ENCODE measurements at regions not wholly inside any gene's neighbourhood (a gene's known extent, or its start where the extent isn't known, plus 50 kb on each side); places are given as distances from the start of the nearest gene placed in this dataset.

DNA sequence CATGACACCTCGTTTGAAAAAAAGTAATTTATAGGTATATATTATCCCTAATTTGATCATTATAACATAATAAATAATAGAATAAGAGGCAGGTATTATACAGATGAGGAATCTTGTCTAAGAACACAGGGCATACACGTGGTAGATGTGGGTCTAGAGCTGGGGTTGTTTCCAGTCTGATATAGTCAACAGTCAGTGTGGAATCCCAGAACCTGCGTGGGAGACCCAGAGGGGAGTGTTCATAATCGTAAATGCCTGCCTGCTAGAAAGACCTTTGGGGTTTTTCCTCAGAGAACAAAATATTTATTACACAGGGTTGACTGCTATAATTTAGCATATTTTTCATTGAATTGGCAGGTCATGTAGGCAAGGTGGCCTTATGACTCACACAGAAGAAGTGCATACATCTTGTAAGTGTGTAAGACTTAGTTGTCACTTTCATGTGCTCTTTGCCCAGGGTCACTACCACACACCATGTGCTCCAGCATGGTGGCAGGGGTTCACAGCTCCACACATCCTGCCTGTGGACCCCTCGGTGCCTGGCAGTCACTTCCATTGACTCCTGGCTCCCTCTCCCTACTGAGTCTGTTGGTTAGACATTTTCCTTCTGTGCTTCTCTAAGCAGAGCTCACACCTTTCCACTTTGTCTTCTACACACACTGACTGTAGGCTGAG, 94.9 kb upstream of the IKZF1 start:
- Histone ChIP-seq H3K4me3 (ENCODE audit: low read length) (no peak overlapping the region), H3K27me3 (ENCODE audit: insufficient read depth, low read length, poor library complexity, severe bottlenecking) (no peaks in the 10 kb centered on the region), H3K4me1 (ENCODE audit: insufficient read depth, low read length) (peaks cover 89% of the 10 kb centered on the region), H3K27ac (ENCODE audit: low read depth, low read length) (no peak overlapping the region), H3K9me3 (ENCODE audit: low read length) (no peaks in the 10 kb centered on the region), H3K36me3 (ENCODE audit: insufficient read depth, low read length) (no peaks in the 10 kb centered on the region)
- peak overlapping the region in 4 of 7 donors; percentile 23 to 42 (median 28) for H3K4me3 Mint-ChIP-seq
- DNase-seq: no peak
- peak overlapping the region in 7 of 8 donors; percentile 9 to 87 (median 71) for H3K27ac Mint-ChIP-seq
- H3K27me3 Mint-ChIP-seq: no peaks in the 10 kb centered on the region
- no peaks in the 10 kb centered on the region for H3K9me3 Mint-ChIP-seq
- no peaks in the 10 kb centered on the region for H3K36me3 Mint-ChIP-seq
- ChIA-PET POLR2A (interaction anchor here (0.6 kb wide), 1 partner anchor 124 kb away, joined by 3 read pairs; no protein-coding TSS in a partner anchor), CTCF (interaction anchor here (1.0 to 4.8 kb wide), 5 partner anchors 18 to 207 kb away, joined by 3 to 62 read pairs (median 4); no protein-coding TSS in a partner anchor)
- H3K4me1 Mint-ChIP-seq: peaks cover 80 to 96% (median 94%) of the 10 kb centered on the region in 3 donors

DNA sequence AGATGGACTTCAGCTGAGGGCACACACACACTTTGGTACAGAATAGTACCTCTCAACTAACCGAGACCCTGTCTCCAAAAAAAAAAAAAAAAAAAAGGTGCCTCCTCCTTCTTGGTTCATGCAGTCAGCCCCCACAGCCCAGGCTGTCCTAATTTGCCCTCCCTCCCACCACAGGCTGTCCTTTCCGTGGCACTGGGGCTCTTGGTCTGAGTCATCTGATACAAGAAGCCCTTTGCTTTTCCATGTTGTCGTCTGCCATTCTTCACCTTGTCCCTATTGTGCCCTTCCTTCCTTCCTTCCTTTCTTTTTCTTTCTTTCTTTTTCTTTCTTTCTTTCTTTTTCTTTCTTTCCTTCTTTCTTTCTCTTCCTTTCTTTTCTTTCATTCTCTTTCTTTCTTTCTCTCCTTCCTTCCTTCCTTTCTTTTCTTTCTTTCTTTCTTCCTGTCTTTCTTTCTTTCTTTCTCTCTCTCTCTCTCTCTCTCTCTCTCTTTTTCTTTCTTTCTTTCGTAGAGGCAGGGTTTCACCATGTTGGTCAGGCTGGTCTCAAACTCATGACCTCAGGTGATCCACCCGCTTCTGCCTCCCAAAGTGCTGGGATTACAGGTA, 96.0 kb upstream of the IKZF1 start:
- no peak for DNase-seq
- Mint-ChIP-seq H3K4me3 (peak overlapping the region in 3 of 7 donors; percentile 15 to 71 (median 55)), H3K27ac (peak overlapping the region; percentile 71 to 94 (median 83)), H3K27me3 (peaks cover 0 to 1% of the 10 kb centered on the region in 2 donors), H3K36me3 (no peaks in the 10 kb centered on the region), H3K4me1 (peaks cover 76 to 93% (median 92%) of the 10 kb centered on the region in 3 donors), H3K9me3 (no peaks in the 10 kb centered on the region)
- no peak overlapping the region for H3K27ac ChIP-seq (ENCODE audit: low read depth, low read length)
- ChIA-PET CTCF (interaction anchor here (3.9 to 4.8 kb wide), 3 partner anchors 60 to 208 kb away, joined by 50 to 62 read pairs (median 54); no protein-coding TSS in a partner anchor), POLR2A (no interaction called here)
- H3K36me3 ChIP-seq (ENCODE audit: insufficient read depth, low read length): no peaks in the 10 kb centered on the region
- H3K4me3 ChIP-seq (ENCODE audit: low read length): no peak overlapping the region
- no peaks in the 10 kb centered on the region for H3K9me3 ChIP-seq (ENCODE audit: low read length)
- H3K4me1 ChIP-seq (ENCODE audit: insufficient read depth, low read length): peaks cover 84% of the 10 kb centered on the region
- H3K27me3 ChIP-seq (ENCODE audit: insufficient read depth, low read length, poor library complexity, severe bottlenecking): no peaks in the 10 kb centered on the region

DNA sequence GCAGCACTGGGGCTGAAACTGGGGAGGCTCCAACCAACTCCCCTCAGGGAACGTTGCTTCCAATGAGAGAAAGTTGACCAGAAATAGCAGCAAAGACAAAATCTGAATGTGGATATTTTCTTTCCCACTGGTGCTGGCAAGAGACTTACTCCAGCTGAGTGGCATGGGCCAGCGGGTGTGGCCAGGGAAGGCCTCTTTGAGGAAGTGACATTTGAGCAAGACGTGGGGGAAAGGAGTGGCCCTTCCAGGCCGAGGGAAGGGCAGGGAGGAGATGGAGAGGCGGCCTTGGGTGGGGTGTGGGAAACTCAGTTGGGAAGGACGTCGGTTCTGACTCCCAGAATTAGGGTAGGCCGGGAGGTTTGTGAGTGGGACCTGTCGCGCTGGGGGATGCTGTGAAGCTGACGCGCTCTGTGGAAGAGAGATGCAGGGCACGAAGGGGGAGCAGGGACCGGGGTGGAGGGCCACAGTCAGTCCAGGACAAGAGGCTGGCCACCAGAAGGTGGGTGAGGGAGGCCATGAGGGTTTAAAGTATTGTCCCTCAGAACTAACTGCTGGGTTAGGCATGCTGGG, 96.7 kb upstream of the IKZF1 start:
- Histone ChIP-seq H3K4me3 (ENCODE audit: low read length) (no peak overlapping the region), H3K27me3 (ENCODE audit: insufficient read depth, low read length, poor library complexity, severe bottlenecking) (no peaks in the 10 kb centered on the region), H3K36me3 (ENCODE audit: insufficient read depth, low read length) (no peaks in the 10 kb centered on the region), H3K9me3 (ENCODE audit: low read length) (no peaks in the 10 kb centered on the region), H3K27ac (ENCODE audit: low read depth, low read length) (no peak overlapping the region), H3K4me1 (ENCODE audit: insufficient read depth, low read length) (peaks cover 77% of the 10 kb centered on the region)
- ChIA-PET CTCF (interaction anchor here (0.7 to 4.8 kb wide), 21 partner anchors 11 to 209 kb away, joined by 3 to 83 read pairs (median 13); partner anchors contain the start of gene IKZF1), POLR2A (interaction anchor here (1.9 to 3.0 kb wide), 4 partner anchors 59 to 111 kb away, joined by 6 to 29 read pairs (median 10); partner anchors contain the start of gene IKZF1)
- peaks cover 0 to 2% of the 10 kb centered on the region in 2 donors for H3K27me3 Mint-ChIP-seq
- H3K9me3 Mint-ChIP-seq: no peaks in the 10 kb centered on the region
- H3K36me3 Mint-ChIP-seq: no peaks in the 10 kb centered on the region
- H3K4me1 Mint-ChIP-seq: peaks cover 69 to 86% (median 85%) of the 10 kb centered on the region in 3 donors
- H3K4me3 Mint-ChIP-seq: peak overlapping the region in 4 of 7 donors; percentile 5 to 70 (median 18)
- no peak for DNase-seq
- H3K27ac Mint-ChIP-seq: peak overlapping the region; percentile 58 to 94 (median 83)

DNA sequence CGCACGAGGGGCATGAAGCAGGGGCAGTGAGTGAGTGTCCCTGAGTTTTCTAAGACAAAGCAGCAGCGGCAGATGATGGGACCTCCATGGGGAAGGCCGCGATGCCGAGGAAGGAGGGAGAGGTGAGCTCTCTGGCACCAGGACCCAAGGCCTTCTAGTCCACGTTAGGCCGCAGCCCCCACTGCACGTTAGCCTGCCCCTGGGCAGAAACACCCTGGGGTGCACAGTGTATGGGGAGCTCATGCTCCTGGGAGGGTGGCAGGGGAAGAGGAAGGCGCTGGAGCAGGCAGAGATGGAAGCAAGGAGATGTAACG, 97.3 kb upstream of the IKZF1 start:
- H3K27ac Mint-ChIP-seq: peak overlapping the region in 7 of 8 donors; percentile 45 to 88 (median 83)
- H3K4me3 Mint-ChIP-seq: peak overlapping the region in 2 of 7 donors; percentile 5 to 35
- peaks cover 0 to 2% of the 10 kb centered on the region in 2 donors for H3K27me3 Mint-ChIP-seq
- H3K4me1 Mint-ChIP-seq: peaks cover 64 to 80% (median 79%) of the 10 kb centered on the region in 3 donors
- Histone ChIP-seq H3K4me1 (ENCODE audit: insufficient read depth, low read length) (peaks cover 72% of the 10 kb centered on the region), H3K27me3 (ENCODE audit: insufficient read depth, low read length, poor library complexity, severe bottlenecking) (no peaks in the 10 kb centered on the region), H3K4me3 (ENCODE audit: low read length) (no peak overlapping the region), H3K27ac (ENCODE audit: low read depth, low read length) (no peak overlapping the region), H3K9me3 (ENCODE audit: low read length) (no peaks in the 10 kb centered on the region), H3K36me3 (ENCODE audit: insufficient read depth, low read length) (no peaks in the 10 kb centered on the region)
- CTCF ChIA-PET: interaction anchor here (0.7 to 4.8 kb wide), 31 partner anchors 11 to 210 kb away, joined by 3 to 83 read pairs (median 11); partner anchors contain the start of gene IKZF1
- no peaks in the 10 kb centered on the region for H3K9me3 Mint-ChIP-seq
- POLR2A ChIA-PET: interaction anchor here (0.7 to 3.0 kb wide), 11 partner anchors 60 to 155 kb away, joined by 3 to 29 read pairs (median 6); partner anchors contain the start of gene IKZF1
- no peaks in the 10 kb centered on the region for H3K36me3 Mint-ChIP-seq
- no peak for DNase-seq

DNA sequence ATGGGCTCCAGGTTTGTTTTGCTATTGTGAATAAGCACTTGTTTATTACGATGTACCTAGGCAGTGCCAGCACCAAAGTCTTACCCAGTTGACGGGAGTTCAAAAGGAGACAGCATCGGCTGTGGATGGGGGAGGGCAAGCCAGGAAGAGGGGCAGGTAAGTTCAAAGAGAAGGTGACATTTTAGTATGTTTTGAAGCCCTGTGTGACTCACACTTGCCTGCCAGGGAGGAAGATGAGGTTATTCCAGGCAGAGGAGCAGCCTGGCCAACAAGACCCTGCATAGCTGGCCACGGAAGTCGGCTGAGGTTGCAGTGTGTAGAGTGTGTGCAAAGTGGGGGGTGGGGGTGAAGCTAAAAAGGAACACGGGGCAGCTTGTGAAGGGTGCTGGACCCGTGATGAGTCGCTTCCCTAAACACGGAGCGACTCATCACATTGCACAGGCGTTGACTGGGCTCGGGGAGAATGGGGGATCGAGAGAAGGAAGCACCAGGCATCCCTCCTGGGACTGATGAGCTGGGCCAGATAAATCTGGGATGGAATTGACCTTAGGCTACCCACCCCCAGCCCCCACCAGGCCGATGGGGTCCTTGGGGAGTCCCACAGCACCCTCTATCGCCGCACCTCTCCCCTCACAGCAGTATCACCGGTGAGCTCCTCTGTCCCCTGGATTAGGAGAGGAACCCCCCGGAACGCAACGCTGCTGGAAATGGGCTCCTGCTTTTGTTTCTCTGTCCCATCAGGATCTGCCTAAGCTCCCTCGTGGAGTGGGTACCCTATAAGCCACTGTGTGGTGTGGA, 97.9 kb upstream of the IKZF1 start:
- Mint-ChIP-seq H3K36me3 (no peaks in the 10 kb centered on the region), H3K27ac (peak overlapping the region; percentile 45 to 95 (median 83)), H3K4me1 (peaks cover 62 to 74% (median 74%) of the 10 kb centered on the region in 3 donors), H3K4me3 (peak overlapping the region; percentile 2 to 82 (median 76)), H3K27me3 (peaks cover 0 to 2% of the 10 kb centered on the region in 2 donors), H3K9me3 (no peaks in the 10 kb centered on the region)
- Histone ChIP-seq H3K27ac (ENCODE audit: low read depth, low read length) (no peak overlapping the region), H3K4me1 (ENCODE audit: insufficient read depth, low read length) (peaks cover 66% of the 10 kb centered on the region), H3K36me3 (ENCODE audit: insufficient read depth, low read length) (no peaks in the 10 kb centered on the region), H3K27me3 (ENCODE audit: insufficient read depth, low read length, poor library complexity, severe bottlenecking) (no peaks in the 10 kb centered on the region), H3K9me3 (ENCODE audit: low read length) (no peaks in the 10 kb centered on the region), H3K4me3 (ENCODE audit: low read length) (peak overlapping the region; percentile 18)
- ChIA-PET POLR2A (interaction anchor here (0.7 to 3.0 kb wide), 16 partner anchors 60 to 166 kb away, joined by 3 to 29 read pairs (median 6); partner anchors contain the start of gene IKZF1), CTCF (interaction anchor here (0.7 to 4.8 kb wide), 44 partner anchors 7 to 237 kb away, joined by 3 to 83 read pairs (median 11); partner anchors contain the start of gene IKZF1)
- DNase-seq: peak; percentile 36 to 86 (median 61)

DNA sequence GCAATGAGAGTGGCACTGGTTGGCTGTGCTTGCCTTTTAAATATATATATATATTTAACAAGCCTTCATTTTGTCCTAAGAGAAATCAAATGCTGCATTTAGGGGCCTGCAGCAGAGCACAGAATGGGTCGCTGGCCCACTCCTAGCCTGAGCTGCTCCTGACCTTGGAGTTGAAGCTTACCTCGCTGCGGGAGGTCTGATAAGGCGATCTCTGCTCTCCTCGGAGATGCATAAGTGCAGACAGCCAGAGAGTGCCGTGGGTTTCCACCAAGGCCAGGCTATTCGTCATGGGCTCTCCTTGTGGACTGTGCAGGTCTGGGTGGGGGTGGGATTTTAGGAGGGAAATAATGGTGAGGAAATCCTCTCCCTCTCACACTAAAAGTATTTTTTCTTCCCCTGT, 99.5 kb upstream of the IKZF1 start:
- DNase-seq: no peak
- CTCF ChIA-PET: interaction anchor here (0.6 to 4.8 kb wide), 57 partner anchors 9 to 475 kb away, joined by 3 to 83 read pairs (median 8); partner anchors contain the start of gene IKZF1
- peak overlapping the region in 2 of 8 donors; percentile 45 to 91 for H3K27ac Mint-ChIP-seq
- peaks cover 0 to 2% of the 10 kb centered on the region in 2 donors for H3K27me3 Mint-ChIP-seq
- Histone ChIP-seq H3K4me3 (ENCODE audit: low read length) (no peak overlapping the region), H3K9me3 (ENCODE audit: low read length) (no peaks in the 10 kb centered on the region), H3K27ac (ENCODE audit: low read depth, low read length) (no peak overlapping the region), H3K4me1 (ENCODE audit: insufficient read depth, low read length) (peaks cover 50% of the 10 kb centered on the region), H3K36me3 (ENCODE audit: insufficient read depth, low read length) (no peaks in the 10 kb centered on the region), H3K27me3 (ENCODE audit: insufficient read depth, low read length, poor library complexity, severe bottlenecking) (no peaks in the 10 kb centered on the region)
- H3K9me3 Mint-ChIP-seq: no peaks in the 10 kb centered on the region
- POLR2A ChIA-PET: interaction anchor here (0.6 to 3.0 kb wide), 15 partner anchors 62 to 214 kb away, joined by 3 to 29 read pairs (median 4); partner anchors contain the start of gene IKZF1
- H3K4me3 Mint-ChIP-seq: peak overlapping the region in 3 of 7 donors; percentile 2 to 79 (median 7)
- peaks cover 45 to 58% (median 57%) of the 10 kb centered on the region in 3 donors for H3K4me1 Mint-ChIP-seq
- no peaks in the 10 kb centered on the region for H3K36me3 Mint-ChIP-seq

DNA sequence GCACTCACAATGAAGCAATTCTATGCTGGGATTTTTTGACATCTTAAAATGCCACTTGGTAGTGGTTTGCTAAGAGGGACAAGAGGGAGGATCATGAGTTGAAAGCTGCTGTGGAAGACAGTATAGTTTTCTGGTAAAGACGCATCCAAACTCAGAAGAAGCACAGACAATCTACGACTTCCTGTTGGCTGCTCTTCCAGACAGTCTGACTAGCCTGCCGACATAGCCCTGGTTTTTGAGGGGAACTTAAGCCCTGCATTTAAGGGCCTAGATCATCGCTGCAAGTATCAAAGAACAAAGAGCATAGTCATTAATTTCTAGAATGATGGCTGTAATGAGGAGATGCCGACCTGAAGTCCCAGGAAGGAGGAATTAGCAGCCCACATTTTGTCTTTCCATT, 99.9 kb upstream of the IKZF1 start:
- H3K27me3 Mint-ChIP-seq: peaks cover 0 to 2% of the 10 kb centered on the region in 2 donors
- Histone ChIP-seq H3K27me3 (ENCODE audit: insufficient read depth, low read length, poor library complexity, severe bottlenecking) (no peaks in the 10 kb centered on the region), H3K9me3 (ENCODE audit: low read length) (no peaks in the 10 kb centered on the region), H3K4me3 (ENCODE audit: low read length) (no peak overlapping the region), H3K27ac (ENCODE audit: low read depth, low read length) (no peak overlapping the region), H3K4me1 (ENCODE audit: insufficient read depth, low read length) (peaks cover 45% of the 10 kb centered on the region), H3K36me3 (ENCODE audit: insufficient read depth, low read length) (no peaks in the 10 kb centered on the region)
- H3K27ac Mint-ChIP-seq: peak overlapping the region in 4 of 8 donors; percentile 30 to 65 (median 52)
- H3K4me1 Mint-ChIP-seq: peaks cover 41 to 54% (median 53%) of the 10 kb centered on the region in 3 donors
- peak overlapping the region in 2 of 7 donors; percentile 15 to 40 for H3K4me3 Mint-ChIP-seq
- peak in 1 of 5 donors; percentile 38 for DNase-seq
- H3K9me3 Mint-ChIP-seq: no peaks in the 10 kb centered on the region
- no peaks in the 10 kb centered on the region for H3K36me3 Mint-ChIP-seq
- CTCF ChIA-PET: interaction anchor here (0.8 to 5.8 kb wide), 28 partner anchors 12 to 475 kb away, joined by 3 to 83 read pairs (median 10); no protein-coding TSS in a partner anchor
- POLR2A ChIA-PET: interaction anchor here (0.9 to 3.0 kb wide), 2 partner anchors 101 to 166 kb away, joined by 4 to 29 read pairs; partner anchors contain the start of gene IKZF1
